Posterior cingulate gyrus (tissue), 11 donors: ENCODE measurements at regions not wholly inside any gene's neighbourhood (a gene's known extent, or its start where the extent isn't known, plus 50 kb on each side); places are given as distances from the start of the nearest gene placed in this dataset.
"Not testable (repeated sequence)": the region's sequence is repeated elsewhere in the genome, so short reads cannot be mapped to it uniquely, and the experiment has no call there.

Experiments used
- DNase-seq, 10 donors: peaks; one replicate each; pipeline versions ENCODE4 v3.0.0 to v3.0.0-alpha.2; 2020 to 2021; ENCODE audit warnings: mixed read lengths in 3 of 10
- intact Hi-C: fragments of 100-400 bp; cut with DNase I; formaldehyde crosslinking; loops from one replicate; pipeline ENCODE4 v1.15.1; 2023

DNA sequence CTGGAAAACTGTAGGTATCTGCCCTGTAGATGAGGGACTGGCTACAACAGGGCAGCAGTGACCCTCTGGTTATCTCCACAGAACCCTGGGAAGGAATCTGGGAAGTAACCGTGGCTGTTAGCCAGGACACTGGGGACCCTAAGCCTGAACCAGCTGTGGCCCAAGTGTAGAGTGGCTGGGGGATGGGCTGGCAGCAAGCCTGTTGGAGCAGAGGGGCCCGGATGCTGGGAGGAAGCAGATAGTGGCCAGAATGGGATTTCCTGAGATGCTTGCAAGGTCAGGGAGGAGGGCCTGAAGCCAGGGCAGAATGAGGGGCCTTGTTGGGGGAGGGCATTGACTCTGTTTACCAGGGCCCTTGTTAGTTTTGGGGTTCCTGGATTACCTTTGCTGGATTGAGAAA lies 161.0 kb upstream of the EOLA2 start:
- DNase-seq, result no peak
- intact Hi-C loops, result no loop called here

- intact Hi-C loops, result no loop called here
Observed at GRCh38 chrX:150100261-150100660, 162.0 kb upstream of the EOLA2 start.

DNA sequence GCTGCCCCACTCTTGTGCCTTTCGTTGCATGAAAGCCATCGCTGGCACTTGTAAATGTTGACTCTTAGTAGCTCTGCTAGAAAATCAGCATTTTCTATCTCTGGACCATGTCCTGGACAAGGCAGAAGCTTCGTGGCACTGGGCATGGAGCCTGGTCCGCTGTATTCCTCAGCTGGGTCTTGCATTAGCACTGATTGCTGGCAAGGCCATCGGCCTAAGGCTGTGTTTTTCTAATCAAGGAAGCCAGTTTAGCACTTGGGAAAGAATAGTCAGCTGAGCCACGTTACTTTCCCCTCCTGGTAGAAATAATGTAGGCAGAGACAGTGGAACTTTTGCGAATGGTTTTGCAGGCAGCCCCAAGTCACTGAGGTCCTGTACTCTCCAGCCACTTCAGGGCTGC lies 180.2 kb upstream of the EOLA2 start:
- DNase-seq, result no peak

More at GRCh38 chrX:150100261-150100660, 162.0 kb upstream of the EOLA2 start:
- no peak for DNase-seq

GRCh38 chrX:150119323-150119722 lies 181.0 kb upstream of the EOLA2 start:
- DNase-seq, result no peak
- intact Hi-C loops, result no loop called here

More for the DNA sequence above, 180.2 kb upstream of the EOLA2 start:
- intact Hi-C loops, result no loop called here

GRCh38 chrX:150125045-150125444 lies 186.8 kb upstream of the EOLA2 start:
- intact Hi-C loops, DNase-seq: not testable (repeated sequence)

GRCh38 chrX:150127216-150127615 lies 188.9 kb upstream of the EOLA2 start:
- DNase-seq, result no peak
- intact Hi-C loops, result no loop called here

- DNase-seq, result no peak
- intact Hi-C loops, result no loop called here
Observed at GRCh38 chrX:150143721-150144440, 205.6 kb upstream of the EOLA2 start.

- DNase-seq, result no peak
- intact Hi-C loops, result no loop called here
Observed at GRCh38 chrX:150146271-150146896, 208.1 kb upstream of the EOLA2 start.

DNA sequence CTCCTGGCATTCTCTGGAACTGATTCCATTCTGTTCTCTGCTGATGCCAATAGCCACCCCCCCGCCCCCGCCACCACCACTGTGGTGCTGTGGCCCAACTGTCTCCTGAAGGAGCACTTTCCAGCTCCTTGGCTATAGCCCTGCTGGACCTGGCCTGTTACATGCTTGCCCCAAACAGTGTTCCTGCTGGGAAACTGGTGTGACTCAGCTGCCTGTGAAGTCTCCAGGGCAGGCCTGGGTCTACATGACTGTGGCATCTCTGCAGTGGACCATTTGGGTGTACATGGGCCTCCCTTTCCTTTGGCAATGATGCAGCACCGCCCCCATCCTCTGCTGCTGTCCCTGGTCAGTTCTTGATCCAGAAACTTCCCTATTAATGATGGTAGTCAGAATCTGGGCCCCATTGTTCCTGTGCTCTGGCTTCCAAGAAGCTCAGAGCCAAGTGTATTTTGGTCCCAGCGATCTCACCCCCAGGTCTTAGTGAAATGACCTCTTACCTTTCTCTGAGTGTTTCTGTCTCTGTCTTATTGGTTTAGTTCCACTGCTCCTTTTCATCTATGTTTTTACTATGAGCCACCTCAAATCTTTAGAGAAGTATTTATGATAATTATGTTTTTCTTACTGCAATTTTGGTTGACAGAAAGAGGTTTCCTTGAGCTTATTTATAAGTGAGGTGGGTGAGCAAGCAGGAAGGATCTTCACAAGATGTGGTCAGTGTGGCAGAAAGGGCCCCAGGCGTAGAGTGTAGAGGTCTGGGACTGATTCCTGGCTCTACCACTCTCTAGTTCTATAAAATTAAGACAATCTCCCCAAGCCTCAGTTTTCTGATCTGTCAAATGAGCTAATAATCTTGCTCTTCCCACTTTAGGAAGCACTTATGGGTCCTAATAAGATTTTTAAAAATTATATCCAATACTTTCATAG lies 210.7 kb upstream of the EOLA2 start:
- intact Hi-C loops, result no loop called here
- no peak for DNase-seq

- DNase-seq, result no peak
Observed at GRCh38 chrX:150150076-150150779, 211.9 kb upstream of the EOLA2 start.

DNA sequence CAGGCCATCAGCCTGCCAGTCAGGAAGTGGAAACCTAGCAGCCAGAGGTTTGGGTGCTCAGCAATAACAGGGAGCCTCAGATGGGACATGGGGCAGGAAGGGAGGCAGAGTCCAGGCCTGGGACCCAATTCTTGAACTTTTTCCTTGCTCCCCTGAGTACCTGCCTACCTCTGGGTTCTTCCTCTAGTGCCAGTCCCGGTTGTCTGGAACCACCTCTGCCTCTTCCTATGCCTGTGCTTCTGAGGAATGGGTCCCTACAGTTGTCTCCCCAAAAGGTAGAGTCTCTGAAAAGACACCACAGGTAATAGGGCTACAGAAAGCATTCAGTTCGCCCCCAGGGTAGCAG lies 212.4 kb upstream of the MAMLD1 start:
- no peak for DNase-seq
- intact Hi-C loops, result no loop called here

More at GRCh38 chrX:150150076-150150779, 211.9 kb upstream of the EOLA2 start:
- intact Hi-C loops, result no loop called here

DNA sequence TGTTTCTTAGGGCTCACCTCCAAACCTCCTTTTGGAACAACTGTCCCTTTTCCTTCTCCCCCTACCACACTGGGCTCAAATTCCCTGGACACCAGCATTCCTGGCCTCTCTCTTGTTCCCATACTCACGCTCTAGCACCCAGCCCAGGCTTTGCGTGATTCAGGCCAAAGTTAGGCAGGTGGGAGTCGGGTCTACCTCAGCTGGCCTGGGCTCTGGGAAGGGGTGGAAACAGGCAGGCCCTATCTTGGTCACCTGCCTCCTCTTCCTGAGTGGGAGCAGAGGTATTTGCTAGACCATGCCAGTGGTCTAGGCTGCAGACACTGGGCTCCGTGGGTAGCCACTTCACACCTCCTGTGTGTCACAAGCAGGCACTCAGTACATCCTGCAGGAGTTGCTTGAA lies 211.1 kb upstream of the MAMLD1 start:
- intact Hi-C loops, result no loop called here
- no peak for DNase-seq

DNA sequence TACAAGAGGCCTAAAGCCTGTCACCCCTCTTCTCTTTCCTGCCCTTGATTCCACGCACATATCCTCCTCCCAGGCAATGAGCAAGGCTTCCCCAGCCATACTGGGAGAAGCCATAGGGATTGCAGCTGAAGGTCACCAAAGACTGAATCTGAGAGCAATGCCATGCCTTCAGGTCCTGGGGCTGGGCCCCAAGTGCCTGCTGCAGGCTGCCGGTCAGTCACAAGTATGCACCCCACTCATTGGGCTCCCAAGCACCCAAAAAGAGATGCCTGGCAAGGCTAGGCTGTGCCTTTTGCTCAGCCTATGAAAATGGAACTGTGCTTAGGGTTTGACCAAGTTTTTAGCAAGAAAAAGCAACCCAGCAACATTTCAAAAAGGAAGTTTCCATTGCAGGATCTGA lies 210.6 kb upstream of the MAMLD1 start:
- DNase-seq, result peak in 1 of 10 donors; percentile 51
- intact Hi-C loops, result no loop called here

DNA sequence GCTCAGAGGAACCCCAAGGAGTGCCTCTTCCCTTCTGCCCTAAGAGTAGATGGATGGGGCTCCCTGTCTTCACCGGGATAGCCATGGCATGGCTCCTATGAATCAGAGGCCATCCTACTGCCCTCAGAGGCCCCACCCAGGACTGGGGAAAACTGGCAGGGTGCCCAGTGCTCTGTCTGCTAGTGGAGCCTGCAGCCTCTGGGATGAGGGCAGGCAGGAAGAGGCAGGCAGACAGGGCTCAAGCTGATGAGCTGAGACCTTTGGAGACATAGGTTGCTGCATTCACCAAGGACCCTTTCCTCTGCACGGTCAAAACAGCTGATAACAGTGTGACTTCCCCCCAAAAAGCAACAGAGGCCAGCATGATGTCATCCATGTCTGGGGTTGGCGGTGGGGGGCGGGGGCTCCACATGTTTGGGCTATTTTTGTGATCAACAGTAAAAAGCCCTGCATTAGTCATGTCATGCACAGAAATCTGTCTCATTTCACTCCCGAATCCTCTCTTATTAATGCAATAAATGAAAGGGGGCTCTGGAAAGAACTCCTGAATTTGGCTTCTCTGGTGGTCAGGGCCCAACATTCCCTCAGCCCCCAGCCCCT lies 207.6 kb upstream of the MAMLD1 start:
- intact Hi-C loops, result no loop called here
- peak in 1 of 10 donors; percentile 83 for DNase-seq

DNA sequence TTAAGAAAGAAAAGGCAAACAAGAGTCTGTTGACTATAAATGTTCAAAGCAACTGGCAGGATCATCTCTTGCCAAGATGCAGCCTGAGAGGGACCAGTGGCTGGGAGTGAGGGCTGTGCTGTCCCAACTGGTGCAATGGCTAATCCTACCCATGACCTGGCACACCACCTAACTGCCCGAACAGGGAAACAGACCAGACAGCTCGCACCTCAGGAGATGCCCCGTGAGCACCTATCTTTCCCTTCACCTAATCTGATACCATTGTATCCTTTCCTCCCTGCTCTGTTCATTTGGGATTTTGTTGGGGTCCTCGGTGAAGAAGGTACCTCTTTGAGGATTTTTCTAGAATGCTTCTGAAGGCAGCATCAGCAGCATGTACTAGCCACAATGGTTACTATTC lies 206.5 kb upstream of the MAMLD1 start:
- DNase-seq, result peak in 1 of 10 donors; percentile 41
- intact Hi-C loops, result no loop called here

- intact Hi-C loops, result no loop called here
- DNase-seq, result no peak
Observed at GRCh38 chrX:150157291-150157690, 205.8 kb upstream of the MAMLD1 start.

DNA sequence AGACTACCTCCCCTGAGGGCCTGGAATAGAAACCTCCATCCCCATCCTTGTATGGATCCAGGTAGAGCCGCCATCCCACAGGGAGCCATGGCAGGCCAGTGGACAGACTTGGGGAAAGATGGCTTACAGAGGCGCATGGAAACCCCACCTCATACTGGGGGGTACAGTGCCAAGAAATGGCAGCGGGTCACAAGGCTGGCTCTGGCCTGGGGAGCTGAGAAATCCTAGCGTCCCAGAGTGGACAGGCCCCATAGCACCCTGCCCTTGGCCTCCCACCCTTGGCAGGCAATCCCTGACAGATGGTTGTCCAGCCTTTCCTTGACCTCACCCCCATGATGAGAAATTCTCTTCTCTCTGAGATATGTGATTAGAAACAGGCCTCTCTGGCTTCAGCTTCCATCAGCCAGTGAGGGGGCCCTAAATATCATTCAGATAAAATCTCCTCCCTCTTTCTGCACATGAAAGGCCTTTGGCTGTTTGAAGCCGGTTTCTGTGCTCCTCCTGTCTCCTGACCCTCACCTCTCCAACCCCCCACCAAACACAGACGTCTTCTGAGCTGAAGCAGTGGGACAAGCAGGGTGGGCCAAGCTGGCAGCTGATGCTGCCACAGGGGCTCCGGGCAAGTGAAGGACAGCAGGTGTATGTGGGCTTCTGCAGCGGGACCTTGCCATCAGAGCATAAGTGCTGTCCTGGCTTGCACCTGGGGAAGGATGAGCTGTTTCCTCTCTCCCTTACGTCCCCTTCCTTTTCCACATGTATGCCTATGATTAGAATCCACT lies 204.4 kb upstream of the MAMLD1 start:
- peak in 1 of 10 donors; percentile 68 for DNase-seq
- intact Hi-C loops, result no loop called here

DNA sequence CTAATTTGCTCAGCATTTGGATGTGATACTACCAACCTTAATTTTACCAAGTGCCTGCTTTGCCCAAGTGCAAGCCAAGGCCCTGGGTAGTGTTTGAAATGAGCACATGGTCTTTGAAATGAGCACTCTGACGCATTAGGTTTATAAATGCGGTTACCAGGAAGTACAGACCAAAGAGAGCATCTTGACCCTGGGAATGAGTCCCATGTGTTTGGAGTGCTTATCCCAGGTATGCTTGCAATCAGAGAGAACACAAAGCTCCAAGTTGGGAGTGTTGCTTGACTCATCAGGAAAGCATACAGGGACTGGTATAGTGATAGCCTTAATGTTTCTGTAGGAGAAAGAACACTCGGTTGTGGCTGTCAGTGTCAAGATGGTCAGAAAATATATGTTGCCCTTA lies 203.6 kb upstream of the MAMLD1 start:
- DNase-seq, result no peak
- intact Hi-C loops, result no loop called here

DNA sequence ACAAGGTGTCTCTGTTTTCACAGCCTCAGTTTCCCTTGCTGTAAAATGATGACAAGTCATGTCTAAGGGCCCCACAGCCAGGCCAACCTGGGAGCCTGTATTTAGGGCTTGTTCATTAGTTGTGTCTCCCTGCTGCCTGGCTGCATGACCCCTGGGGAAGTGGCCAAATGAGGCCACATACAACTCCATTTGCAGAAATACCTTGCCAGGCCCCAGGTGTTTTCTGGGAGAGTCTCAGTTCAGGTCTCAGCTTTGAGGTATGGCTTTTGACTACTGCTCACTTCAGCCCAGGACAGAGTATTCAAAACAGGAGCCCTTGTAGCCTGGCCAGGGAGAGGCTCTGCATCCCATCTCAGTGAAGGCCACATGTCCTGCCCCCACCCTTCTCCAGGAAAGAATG lies 202.5 kb upstream of the MAMLD1 start:
- DNase-seq, result no peak
- intact Hi-C loops, result no loop called here
